RPMI8226 (cell line): ENCODE measurements at regions not wholly inside any gene's neighbourhood (a gene's known extent, or its start where the extent isn't known, plus 50 kb on each side); places are given as distances from the start of the nearest gene placed in this dataset.

Source experiments
- DNase-seq: peaks from one replicate; pipeline ENCODE4 v3.0.0-alpha.2; 2015

DNA sequence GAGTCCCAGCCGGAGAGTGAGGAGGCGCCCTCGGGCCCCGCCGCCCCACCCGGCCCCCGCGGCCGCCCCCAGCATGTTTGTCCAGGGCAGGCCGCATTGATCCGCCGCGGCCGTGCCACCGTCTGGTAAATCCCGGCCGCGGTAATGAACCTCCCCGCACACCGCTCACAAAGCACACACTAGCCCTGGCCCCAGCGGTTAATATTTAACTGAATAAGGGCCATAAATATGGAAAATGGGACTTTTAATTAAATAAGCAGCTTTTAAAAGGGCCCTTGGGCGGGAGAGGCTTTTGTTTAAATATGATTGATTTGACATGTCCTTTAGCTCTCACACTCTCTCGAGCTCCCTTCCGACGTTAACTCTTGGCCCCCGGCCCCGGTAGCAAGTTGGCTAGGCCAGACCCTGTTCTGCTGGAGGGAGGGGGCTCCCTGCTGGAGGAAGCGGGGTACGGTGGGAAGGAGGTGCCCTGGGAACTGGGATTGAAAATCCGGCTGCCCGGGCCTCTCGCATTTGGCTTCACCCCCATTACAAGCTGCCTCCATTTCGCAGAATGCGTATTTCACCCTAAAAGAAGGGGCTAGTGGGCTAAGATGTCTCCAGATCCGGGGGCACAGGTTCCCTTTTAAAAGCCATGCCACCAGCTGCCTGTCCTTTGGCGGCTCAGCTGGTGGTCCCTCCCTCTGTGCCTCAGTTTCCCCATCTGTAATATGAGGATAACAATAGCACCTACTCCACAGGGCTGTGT is 199.8 kb downstream of the RBM19 start:
- no peak for DNase-seq

DNA sequence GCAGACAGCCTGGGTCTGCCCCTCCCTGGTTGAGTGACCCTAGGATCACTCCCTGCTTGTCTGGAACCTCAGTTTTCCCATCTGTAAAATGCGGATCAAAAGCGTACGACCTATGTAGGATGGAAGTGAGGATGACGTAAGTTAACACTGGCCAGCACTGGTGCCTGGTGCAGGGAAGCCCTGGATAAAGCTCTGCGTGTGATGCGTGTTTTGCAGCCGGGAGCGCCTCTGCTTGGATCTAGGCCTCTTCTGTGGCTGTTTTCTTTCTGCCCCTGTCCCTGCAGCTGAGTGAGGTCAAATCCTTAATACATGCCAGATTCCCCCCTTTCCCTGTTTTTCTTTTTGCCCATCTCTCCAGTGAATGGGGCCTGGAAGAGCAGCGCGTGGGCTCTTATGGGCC is 201.5 kb downstream of the RBM19 start:
- no peak for DNase-seq

DNA sequence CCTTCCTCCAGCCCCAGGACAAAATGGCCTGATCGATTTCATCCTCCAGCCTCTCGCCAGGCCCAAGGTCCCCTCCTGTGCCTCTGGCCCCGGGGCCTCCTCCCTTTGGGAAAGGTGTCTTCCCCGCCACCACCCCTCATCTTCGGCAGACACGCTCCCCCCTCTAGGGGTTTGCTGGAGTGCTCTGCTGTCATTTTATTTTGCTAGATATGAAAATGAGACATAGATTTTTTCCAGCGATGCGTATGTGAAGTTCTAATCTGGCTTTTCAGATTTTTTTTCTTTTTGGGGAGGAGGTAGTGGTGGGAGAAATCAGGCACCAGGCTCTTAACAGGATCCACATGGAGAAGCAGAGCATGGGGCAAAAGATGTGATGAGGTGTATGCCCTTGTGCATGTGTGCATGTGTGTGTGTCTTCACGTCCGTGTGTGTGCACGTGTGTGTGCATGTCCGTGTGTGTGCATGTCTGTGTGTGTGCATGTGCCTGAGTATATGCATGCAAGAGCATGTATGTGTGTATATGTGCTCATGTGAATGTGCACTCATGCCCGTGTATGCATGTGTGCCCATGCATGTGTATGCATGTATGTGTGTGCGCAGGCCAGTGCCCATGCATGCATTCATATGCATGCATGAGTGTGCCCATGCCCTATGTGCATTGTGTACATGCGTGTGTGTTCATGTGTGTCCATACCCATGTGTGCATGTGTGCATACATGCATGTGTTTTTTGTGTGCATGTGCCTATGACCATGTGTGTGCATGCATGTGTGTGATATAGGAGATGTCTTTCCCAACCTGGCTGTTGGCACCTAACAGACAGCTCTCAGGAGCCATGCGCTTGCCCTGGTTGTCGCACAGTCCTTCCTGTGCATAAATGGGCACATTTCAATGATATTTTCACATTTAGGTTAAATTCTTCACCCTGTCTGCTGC is 203.0 kb downstream of the RBM19 start:
- no peak for DNase-seq

DNA sequence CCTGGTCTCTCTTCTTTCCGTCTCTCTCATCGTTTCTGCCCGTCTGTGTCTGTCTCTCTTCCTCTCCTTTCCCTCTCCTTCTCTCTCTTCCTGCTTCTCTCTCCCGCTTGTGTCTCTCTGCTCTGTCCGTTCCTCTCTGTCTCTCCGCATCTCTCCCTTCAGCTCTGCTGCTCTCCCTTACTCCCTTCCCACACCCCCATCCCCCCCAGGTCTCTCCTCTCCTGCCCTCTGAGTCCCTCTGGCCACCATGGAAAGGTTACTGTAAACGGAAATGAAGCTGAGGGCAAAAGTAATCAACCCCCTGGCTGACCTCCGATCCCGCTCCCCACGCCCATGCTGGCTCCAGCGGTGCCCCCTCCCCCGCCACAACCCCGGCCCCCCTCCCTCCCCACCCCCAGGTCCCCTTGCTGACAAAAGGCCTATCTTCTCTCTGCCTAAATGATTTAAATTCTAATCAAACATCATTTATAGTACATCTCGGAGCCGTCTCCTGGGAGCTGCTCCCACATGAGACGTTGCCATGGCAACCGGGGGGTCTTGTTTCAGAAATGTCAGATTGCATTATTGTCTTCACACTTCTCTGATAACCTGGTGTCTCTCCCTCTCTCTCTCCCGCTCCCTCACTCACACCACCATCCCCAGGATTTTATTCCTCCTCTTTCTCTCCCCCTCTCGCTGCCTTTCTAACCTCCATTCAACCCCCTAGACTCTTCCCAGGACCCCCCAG is 203.8 kb downstream of the RBM19 start:
- no peak for DNase-seq

DNA sequence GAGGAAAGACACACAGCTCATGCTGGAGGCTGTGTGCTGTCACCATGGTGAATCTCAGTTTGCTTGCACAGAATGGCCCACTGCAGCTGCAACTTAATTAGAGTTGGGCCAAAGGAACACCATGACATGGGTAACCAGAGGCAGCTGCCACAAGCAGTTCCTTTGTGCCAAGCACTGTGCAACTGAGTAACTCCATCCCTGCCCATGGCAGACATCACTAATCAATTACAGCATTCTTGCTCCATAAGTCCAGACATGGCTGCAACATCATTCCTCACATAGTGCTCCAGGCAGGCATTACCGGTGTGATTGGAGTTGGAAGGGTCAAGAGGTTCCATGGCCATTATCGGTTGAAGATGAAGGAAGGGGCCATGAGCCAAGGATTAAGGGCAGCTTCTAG is 207.0 kb downstream of the RBM19 start:
- no peak for DNase-seq

DNA sequence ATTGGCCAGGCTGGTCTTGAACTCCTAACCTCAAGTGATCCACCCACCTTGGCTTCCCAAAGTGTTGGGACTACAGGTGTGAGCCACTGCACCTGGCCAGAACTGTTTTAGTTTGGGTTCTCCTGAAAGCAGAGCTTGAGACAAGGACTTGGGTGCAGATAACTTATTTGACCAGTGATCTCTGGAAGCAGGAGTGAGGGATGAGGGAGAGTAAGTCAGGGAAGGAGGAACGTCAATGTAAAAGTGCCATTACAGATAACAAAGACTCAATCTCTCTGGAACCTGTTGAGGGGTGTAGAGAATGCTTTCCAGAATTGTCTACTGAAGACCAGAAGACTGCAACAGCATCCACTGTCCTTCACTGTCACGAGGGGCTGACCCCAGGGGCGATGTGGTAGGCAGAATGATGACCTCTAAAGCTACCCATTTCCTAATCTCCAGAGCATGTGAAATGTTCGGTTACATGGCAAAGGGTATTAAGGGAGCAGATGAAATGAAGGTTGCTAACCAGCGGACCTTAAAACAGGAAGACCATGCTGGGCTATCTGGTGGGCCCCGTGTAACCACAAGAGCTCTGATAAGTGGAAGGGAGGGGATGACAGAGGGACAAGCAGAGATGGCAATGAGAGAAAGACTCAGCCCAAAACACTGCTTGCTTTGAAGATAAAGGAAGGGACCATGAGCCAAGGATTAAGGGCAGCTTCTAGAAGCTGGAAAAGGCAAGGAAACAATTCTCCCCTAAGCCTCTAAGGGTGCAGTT is 207.8 kb downstream of the RBM19 start:
- DNase-seq: no peak

DNA sequence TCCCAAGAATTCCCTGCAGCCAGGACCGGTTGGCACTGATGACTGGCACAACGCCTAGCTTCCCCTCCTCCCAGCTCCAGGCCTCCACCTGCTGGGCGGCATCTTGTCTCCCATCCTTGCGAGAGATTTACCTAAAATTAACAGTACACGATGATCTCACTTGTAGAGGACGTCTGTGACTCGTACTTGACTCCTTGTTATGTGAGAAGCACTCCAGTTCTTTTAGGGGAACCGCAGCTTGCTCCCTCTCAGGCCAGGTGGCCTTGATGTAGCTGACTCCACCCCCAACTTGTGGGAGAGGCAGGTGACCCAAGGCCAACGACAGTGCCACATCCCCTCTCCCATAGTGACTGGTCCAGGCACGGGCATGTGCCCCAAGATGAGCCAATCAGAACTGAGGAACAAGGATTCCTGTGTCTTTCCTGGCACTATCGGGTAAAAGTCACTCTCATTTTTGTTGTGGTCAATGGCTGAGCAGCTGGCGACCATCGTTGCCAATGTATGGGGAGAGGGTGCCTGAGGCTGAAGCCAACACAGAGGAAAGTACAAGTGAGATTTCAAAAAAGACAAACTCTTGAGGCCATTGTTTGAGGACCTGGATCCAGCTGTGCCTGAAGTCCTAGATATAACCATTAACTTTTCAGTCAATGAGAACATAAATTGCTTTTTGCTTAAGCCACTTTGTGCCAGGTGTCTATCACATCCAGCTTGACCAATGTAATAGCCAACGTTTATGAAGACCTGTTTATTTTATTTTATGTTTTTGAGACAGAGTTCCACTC is 208.7 kb downstream of the RBM19 start:
- DNase-seq: peak; percentile 36

DNA sequence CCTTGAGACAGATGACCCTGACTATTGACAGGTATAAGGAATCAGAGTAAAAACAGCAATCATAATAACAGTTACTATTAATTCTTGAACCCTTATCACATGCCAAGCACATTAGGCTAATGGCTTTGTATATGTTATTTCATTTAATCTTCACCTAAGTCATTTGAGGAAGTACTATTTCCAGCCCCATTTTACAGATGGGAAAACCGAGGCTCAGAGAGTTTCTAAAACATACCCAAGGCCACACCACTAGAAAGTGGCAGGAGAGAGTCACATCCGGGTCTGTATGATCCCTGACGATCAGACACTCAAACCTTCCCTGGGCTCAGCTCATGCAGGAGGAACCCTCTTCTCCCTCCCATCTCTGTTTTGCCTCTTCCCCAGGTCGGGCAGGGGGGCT is 209.5 kb downstream of the RBM19 start:
- DNase-seq: peak; percentile 13

DNA sequence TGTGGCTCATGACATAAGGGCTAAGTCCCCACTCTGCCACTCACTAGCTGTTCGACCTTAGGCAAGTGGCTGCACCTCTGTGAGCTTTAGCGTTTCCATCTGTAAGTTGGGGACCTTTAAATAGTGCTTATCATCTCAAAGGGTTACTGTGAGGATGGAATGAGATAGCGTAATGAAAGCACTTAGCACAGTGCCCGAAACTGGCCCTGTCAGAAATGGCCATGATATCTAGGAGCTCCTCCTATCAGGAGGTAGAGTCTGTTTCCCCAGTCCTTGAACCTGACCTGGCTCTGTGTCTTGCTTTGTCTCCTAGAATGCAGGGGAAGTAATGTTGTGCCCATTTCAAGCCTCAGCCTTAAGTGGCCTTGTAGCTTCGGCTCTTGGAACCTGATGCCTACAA is 211.0 kb downstream of the RBM19 start:
- DNase-seq: no peak

DNA sequence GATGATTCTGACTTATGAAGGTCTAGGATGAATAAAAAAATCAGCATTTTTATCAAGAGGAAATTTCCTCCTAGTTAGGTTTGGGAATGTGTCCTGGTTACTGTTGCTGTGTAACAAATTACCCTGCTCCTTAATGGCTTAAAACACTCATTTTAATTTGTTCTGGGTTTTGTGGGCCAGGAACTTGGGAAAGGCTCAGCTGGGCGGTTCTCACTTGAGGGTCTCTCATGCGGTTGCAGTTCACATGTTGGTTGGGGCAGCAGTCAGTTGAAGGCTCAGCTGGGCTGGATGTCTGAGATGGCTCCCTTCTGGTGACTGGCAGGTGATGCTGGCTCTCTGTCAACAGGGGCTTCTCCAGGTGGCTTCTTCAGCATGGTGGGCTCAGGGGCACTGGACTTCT is 214.6 kb downstream of the RBM19 start:
- DNase-seq: no peak

DNA sequence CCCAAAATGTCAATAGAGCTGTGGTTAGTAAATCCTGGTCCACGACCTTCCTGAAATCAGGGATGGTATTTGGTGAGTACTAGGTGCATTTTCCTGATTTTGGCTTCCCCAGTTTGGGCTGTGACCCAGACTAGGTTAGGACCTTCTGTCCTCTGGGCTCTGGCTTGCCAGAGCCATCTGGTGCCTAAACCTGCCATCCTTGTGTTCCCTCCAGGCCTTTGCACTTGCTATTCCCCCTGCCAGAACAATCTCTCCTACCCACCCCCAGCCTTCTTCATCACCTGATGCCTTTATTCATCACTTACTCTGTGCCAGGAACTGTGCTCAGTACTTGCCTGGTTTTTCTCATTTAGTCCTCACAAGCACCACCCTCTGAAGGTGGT is 216.7 kb downstream of the RBM19 start:
- DNase-seq: no peak

DNA sequence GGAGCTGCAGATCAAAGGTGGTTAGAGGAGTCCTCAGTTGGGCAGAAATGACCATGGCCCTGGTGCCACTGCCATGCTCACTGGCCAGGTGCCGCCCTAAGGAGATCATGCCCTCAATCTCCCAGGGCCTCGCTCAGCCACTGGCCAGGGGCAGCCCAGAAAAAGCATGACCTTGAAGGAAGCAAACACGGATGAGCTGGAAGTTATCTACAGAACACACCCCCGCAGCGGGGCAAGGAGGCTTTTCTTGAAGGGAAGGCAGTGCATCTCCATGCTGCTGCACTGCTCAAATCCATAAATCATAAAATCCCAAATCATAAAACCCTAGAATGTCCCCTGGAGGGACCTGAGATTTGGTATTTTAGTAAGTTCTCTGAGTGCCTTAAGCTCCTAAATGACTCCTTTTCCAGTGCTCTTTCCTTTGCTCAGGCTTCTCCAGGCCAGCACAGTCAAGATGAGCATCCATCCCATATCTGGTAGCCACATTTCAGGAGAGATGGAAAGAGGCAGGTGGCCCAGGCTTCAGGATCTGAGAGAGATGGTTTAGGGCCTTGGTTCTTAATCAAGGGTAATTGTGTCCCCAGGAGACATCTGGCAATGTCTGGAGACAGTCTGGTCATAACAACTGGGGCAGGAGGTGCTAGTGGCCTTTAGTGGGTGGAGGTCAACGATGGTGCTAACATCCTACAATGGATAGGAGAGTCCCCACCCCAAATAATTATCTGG is 217.3 kb downstream of the RBM19 start:
- DNase-seq: no peak

DNA sequence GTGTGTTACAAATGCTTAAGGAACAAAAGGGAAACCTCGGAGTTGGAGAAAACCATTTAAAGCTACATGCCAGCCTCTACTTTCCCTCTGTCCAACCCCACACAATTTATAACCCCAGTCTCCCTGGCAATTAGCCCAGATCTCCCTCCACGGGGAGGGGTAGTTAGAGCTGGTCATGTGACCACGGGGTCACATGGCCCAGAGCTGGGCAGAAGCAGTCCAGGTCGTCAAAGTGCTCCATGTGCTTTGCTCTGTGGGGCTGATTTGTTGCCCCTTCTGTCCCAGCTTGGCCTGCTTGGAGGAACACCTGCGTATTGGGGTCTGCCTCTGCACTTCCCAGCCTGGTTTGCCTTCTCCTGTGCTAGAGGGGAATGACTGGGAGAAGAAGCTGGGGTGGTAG is 219.1 kb downstream of the RBM19 start:
- DNase-seq: peak; percentile 62

DNA sequence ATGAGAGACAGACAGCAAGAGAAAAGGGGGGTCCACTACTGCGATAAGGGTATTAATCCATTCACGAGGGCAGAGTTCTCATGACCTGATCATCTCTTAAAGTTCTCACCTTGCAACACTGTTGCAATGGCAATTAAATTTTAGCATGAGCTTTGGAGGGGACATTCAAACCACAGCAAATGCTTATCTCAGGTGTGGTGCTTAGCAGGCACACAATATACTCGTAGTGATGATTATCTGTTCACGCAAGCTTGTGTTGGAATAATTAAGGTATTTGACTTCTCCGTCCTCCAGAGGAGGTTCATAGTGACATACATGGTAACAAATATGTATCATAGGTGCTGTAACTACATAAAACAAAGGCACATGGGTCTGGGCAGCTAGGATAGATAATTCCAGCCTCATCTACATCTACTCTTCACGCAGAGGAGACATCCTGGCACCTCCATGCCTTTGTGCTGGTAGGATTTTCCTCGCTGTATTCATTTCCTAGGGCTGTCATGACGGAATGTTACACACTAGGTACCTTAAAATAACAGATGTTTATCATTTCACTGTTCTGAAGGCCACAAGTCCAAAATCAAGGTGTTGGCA is 221.2 kb downstream of the RBM19 start:
- DNase-seq: no peak

DNA sequence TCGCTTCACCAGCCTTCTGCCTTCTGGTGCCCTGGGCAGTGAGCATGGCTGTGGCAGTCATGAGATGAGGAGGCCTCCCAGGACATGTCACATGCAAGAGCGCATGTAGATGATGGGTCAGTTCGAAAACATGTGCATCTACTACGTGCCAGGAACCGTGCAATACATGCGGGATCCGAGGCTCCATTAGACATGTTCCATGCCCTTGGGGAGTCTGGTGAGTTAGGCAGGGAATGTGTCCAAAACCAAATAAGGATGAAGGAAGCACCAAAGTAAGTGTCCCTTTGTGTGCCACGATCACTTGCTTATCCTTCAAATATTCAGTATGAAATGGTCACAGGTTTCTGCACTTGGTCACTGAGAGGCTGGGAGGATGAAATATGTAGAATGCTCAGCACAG is 223.3 kb downstream of the RBM19 start:
- DNase-seq: no peak

DNA sequence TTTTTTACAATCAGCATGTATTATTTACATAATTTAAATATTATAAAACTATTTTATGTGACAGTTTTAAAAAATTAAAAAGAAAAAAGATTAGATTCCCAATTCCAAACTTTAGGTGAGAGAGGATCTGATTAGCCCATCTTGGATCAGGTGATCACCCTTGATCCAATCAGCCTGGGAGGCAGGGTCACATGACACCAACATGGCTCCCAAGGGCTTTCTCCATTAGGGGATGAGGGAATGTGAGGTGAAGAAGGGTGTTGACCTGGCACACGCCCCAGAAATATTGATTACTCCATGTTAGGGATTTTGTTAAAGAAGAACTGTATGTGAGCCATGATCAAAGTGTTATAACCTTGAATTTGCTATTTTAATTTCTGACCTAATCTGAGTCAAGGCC is 225.4 kb downstream of the RBM19 start:
- no peak for DNase-seq

DNA sequence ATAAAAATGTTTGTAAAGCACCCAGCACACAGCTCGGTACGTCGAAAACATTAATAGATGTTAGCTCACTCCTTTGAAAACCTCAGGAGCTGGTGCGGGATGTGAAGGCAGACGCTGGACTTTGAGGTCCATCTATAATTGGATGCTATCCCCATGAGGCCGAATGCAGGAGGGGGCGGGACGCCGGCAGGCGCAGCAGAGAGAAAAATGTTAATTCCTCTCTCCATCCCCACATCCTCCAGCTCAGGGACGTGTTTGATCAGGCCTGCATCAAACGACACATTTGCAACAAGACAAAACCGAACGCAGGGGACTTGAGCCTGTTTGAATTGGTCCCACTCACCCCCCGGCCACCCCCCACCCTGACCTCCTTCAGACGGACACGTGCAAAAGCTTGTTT is 231.0 kb downstream of the RBM19 start:
- no peak for DNase-seq

DNA sequence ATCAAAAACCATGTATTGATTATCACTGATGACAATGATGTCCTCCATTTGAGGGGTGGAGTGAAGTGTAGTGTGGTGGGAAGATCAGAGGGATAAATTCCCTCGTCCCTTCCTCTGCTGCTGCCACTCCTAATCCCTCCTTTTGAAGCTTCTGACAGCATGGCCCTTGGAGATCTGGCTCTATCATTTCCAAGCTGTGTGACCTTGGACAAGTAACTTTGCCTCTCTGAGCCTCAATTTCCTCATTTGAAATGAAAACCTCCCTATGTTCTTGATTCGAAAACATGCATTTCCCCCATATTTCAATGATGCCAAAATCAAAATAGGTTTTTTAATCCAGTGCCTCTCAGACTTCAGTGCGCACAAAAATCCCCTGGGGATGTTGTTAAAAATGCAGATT is 231.6 kb downstream of the RBM19 start:
- no peak for DNase-seq

DNA sequence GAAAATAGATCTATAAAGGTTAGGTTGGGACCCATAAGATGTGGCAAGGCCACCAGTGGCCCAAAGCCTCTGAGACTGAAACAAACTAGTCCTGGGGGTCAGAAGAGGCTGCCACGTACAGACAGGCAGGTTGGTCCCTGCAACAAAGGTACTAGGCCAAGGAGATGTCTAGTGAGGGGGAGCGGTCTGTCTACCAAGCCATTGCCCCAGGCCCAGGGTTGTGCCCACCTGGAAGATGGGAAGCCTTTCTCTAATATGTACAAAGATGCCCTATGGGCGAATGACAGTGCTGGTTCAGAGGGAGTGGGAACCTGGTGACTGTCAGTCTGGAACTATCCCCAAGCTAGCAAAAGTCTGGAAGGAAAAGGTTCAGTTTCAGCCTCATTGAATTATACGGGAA is 233.2 kb downstream of the RBM19 start:
- no peak for DNase-seq

DNA sequence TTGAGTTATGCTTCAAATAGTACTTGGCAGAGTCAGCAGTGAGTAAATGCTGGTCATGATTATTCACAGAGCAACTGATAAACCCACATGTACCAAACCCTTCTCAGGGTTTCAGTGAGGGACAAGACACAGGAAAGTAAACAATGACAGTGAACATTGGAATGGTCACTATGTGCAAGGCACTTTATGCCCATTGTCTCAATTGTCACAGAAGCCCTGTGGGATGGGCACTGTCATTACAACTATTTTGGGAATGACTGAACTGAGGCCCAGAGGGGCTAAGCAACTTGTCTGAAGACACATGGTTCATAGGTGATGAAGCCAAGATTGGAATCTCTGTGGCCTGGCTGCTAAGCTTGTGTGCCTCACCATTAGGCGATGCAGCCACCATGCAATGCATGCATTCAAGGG is 238.5 kb downstream of the RBM19 start:
- no peak for DNase-seq

DNA sequence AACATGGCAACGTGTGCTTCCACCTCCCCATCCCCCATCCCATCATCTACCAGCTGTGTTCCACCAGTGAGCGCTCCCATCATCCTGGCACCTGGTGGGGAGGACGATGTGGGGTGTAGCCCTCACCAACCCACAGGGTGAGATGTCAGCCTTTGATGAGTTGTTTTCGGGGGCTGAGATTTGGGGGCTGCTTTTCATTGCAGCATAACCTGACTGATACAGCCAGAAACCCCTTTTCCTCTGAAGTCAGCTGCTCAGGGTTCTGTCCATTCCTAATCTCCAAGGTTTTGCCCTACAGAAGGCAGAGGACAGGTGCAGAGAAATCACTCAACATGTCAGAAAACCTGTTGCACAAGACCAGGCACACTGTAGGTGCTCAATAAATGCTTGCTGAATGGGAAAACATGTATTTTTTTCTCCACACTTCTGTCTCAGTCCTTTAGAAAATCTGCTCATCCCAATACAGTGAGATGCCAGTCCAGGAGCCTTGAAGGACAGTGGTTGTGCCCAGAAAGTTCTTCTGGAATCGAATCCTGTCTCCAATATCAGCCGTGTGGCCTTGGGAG is 239.8 kb downstream of the RBM19 start:
- DNase-seq: no peak
